Upper lobe of left lung (tissue), 6 donors: ENCODE measurements at regions not wholly inside any gene's neighbourhood (a gene's known extent, or its start where the extent isn't known, plus 50 kb on each side); places are given as distances from the start of the nearest gene placed in this dataset.

Experiments used
- ATAC-seq, 2 donors: fragments of 200-7000 bp; cut with Tn5 transposase; one replicate each; pipeline ENCODE4 v1.9.1; 2022; ENCODE audit warnings: mild to moderate bottlenecking in 2 of 2, moderate library complexity in 2 of 2; ENCODE audit not compliant: low FRiP score in 2 of 2
- DNase-seq, 2 donors: peaks; one replicate each; pipeline ENCODE4 v3.0.0-alpha.2; 2019 to 2020
- H3K27ac ChIP-seq, 4 donors: fragments of 200-600 bp; sonication (generic); one replicate each; pipeline ENCODE4 v1.5.1; 2016 to 2019
- H3K27me3 ChIP-seq, 4 donors: fragments of 200-600 bp; sonication (generic); one replicate each; pipeline ENCODE4 v1.5.1; 2017 to 2019
- H3K36me3 ChIP-seq, 4 donors: fragments of 200-600 bp; sonication (generic); one replicate each; pipeline ENCODE4 v1.5.1; 2016 to 2019
- H3K4me1 ChIP-seq, 4 donors: fragments of 200-600 bp; sonication (generic); one replicate each; pipeline ENCODE4 v1.5.1; 2018 to 2019
- H3K4me3 ChIP-seq, 4 donors: fragments of 200-600 bp; sonication (generic); one replicate each; pipeline ENCODE4 v1.5.1; 2017 to 2019; ENCODE audit warnings: mild to moderate bottlenecking in 2 of 4, moderate library complexity in 1 of 4
- H3K9me3 ChIP-seq, 4 donors: fragments of 200-600 bp; sonication (generic); one replicate each; pipeline ENCODE4 v1.5.1; 2018 to 2019
- EP300 ChIP-seq, 4 donors: sonication (generic); formaldehyde crosslinking; IDR thresholded peaks; one replicate each; pipeline ENCODE4 v1.5.1; 2017; ENCODE audit warnings: antibody characterized with exemption in 4 of 4, control low read depth in 2 of 4
- POLR2A ChIP-seq, 4 donors: fragments of 450-650 bp; IDR thresholded peaks; one replicate each; pipeline ENCODE4 v1.5.1; 2016 to 2017; ENCODE audit warnings: antibody characterized with exemption in 4 of 4, mild to moderate bottlenecking in 2 of 4
- POLR2AphosphoS5 ChIP-seq, 2 donors: sonication (generic); formaldehyde crosslinking; IDR thresholded peaks; one replicate each; pipeline ENCODE4 v1.5.1; 2017; ENCODE audit warnings: antibody characterized with exemption in 2 of 2
- WGBS, 2 donors: methylation state at CpG; one replicate each; pipeline ENCODE4 v1.1.5; 2017 to 2018; 5-methylcytosine and 5-hydroxymethylcytosine counted together
- TF ChIP-seq, protein P1 (sequence below), 6 experiments: fragments of 450-650 bp in 4 of 6; fragments of 200-600 bp in 2 of 6; sonication (generic) in 2 of 6; IDR thresholded peaks; one replicate each; pipeline ENCODE4 v1.5.1; 2016 to 2019; ENCODE audit warnings: antibody characterized with exemption in 6 of 6
- donor health status: DM: no; HTN: no; CAD: no; lungs with moderate emphysema.
- donor health status: DM: no; HTN: yes; CAD: no; lungs with severe emphysema.

DNA sequence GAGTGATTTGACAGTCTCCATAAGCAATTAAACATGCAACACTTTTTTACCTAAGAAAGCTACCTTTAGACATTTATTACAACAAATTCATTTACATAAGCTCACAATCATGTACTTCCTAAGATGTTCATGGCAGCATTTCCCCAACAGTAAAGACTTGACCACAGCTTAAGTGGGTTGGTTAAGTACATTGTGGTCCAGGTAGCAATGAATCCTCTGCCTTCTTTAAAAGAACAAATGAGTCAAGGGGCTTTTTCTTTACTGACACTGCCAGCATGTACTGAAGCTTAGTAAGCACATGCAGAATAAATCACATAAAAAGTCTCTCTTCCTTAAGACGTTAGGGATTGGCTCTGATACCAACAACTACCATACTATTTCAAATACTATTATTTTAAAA is 183.7 kb upstream of the USP9Y start:
- no peak overlapping the region for H3K4me3 ChIP-seq
- H3K4me1 ChIP-seq, result no peaks in the 10 kb centered on the region
- TF ChIP-seq POLR2A (IDR thresholded peaks at IDR 0.05) (no peak), POLR2AphosphoS5 (IDR thresholded peaks at IDR 0.05) (no peak), EP300 (IDR thresholded peaks at IDR 0.05) (no peak)
- TF ChIP-seq, protein P1, sequence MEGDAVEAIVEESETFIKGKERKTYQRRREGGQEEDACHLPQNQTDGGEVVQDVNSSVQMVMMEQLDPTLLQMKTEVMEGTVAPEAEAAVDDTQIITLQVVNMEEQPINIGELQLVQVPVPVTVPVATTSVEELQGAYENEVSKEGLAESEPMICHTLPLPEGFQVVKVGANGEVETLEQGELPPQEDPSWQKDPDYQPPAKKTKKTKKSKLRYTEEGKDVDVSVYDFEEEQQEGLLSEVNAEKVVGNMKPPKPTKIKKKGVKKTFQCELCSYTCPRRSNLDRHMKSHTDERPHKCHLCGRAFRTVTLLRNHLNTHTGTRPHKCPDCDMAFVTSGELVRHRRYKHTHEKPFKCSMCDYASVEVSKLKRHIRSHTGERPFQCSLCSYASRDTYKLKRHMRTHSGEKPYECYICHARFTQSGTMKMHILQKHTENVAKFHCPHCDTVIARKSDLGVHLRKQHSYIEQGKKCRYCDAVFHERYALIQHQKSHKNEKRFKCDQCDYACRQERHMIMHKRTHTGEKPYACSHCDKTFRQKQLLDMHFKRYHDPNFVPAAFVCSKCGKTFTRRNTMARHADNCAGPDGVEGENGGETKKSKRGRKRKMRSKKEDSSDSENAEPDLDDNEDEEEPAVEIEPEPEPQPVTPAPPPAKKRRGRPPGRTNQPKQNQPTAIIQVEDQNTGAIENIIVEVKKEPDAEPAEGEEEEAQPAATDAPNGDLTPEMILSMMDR (IDR thresholded peaks at IDR 0.05), result no peak
- 58% methylated on average over 1 of the region's 1 CpG; no CpG with 5 or more reads in 1 of the 2 donors for WGBS, 2 donors
- H3K27me3 ChIP-seq, result no peaks in the 10 kb centered on the region
- ATAC-seq, result no peak
- no peaks in the 10 kb centered on the region for H3K9me3 ChIP-seq
- no peaks in the 10 kb centered on the region for H3K36me3 ChIP-seq
- no peak overlapping the region for H3K27ac ChIP-seq
- DNase-seq, result no peak

DNA sequence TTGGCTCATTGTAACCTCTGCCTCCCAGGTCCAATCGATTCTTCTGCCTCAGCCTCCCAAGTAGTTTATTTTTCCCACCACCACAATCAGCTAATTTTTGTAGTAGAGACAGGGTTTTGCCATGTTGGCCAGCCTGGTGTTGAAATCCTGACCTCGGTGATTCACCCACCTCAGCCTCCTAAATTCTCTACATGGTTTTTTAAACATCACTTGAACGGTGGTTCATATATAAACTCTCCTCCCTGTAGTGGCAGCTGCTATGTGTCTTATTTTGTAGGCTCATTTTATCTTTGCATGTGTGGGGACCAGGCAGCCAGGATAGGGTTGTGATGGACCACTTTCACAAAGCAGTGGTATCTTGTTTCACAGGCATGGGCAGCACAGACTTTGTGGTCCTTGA is 175.8 kb upstream of the USP9Y start:
- Histone ChIP-seq H3K36me3 (no peaks in the 10 kb centered on the region), H3K27ac (no peak overlapping the region), H3K4me3 (no peak overlapping the region), H3K9me3 (no peaks in the 10 kb centered on the region), H3K4me1 (no peaks in the 10 kb centered on the region), H3K27me3 (no peaks in the 10 kb centered on the region)
- no peak for DNase-seq
- TF ChIP-seq, protein P1 (IDR thresholded peaks at IDR 0.05), result no peak
- no peak for TF ChIP-seq POLR2A (IDR thresholded peaks at IDR 0.05)
- TF ChIP-seq EP300 (IDR thresholded peaks at IDR 0.05), result no peak
- no peak for TF ChIP-seq POLR2AphosphoS5 (IDR thresholded peaks at IDR 0.05)
- no peak for ATAC-seq
- WGBS, 2 donors, result 47% methylated on average over 3 of the region's 3 CpGs; no CpG with 5 or more reads in 1 of the 2 donors

DNA sequence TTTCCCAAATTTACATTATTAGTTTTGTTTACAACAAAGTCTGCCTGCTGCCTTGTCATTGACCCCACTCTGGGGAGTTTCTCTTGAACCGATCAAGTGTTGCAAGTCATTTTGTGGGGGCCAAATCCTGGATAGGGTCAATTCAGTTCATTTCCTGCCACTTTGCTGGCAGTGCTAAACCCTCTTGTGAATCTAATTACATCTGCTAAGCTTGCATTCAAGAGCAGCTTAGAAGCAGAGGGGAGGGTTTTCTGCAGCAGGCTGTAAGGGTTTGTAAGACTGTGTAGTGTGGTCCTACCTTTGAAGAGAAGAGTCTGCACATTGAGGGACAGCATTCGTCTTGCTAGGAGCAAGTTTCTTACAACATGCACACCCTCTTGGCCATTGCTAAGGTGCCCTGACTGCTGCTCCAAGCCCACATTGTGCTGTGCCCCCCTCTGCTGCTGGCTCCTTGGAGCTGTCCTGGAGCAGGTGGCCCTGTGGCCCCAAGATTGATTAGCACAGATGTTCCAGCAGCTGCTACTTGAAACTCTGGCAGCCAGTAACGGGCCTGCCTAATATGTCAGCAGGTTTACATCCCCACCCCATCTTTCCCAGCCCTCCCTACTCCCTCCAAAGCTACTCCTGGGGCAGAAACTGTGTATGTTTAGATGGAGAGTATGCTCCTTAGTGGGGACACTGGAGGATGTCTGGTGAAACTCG is 174.5 kb upstream of the USP9Y start:
- DNase-seq, result no peak
- no peaks in the 10 kb centered on the region for H3K9me3 ChIP-seq
- TF ChIP-seq, protein P1 (IDR thresholded peaks at IDR 0.05), result no peak
- TF ChIP-seq POLR2AphosphoS5 (IDR thresholded peaks at IDR 0.05) (no peak), POLR2A (IDR thresholded peaks at IDR 0.05) (no peak), EP300 (IDR thresholded peaks at IDR 0.05) (no peak)
- WGBS, 2 donors, result no CpG with 5 or more reads among the region's 4 CpGs
- no peak overlapping the region for H3K4me3 ChIP-seq
- no peaks in the 10 kb centered on the region for H3K36me3 ChIP-seq
- no peak for ATAC-seq
- no peaks in the 10 kb centered on the region for H3K4me1 ChIP-seq
- no peaks in the 10 kb centered on the region for H3K27me3 ChIP-seq
- no peak overlapping the region for H3K27ac ChIP-seq

DNA sequence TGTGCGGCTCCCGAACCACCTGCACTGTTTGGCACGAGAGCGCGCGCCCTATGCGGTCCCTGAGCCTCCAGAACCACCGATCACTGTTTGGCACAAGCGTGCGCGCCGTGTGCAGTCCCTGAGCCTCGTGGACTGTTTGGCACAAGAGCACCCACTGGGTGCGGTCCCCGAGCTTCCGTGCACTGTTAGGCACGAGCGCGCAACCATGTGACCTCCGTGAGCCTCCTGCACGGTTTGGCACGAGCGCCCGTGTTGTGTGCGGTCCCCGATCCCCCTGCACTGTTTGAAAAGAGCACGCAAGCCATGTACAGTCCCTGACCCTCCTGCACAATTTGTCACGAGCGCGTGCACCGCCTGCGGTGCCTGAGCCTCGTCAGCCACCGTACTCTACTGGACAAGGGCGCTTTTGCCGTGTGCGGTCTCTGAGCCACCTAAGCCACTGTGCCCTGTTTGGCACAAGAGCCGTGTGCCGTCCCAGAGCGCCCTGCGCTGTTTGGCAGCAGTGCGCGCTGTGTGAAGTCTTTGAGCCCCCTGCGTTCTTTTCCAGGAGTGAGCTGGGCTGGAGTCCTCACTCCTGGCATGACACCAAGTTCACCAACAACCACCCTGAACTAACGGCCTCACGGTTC is 163.7 kb upstream of the USP9Y start:
- Histone ChIP-seq H3K27me3 (no peaks in the 10 kb centered on the region), H3K4me3 (no peak overlapping the region), H3K4me1 (no peaks in the 10 kb centered on the region), H3K36me3 (no peaks in the 10 kb centered on the region), H3K9me3 (no peaks in the 10 kb centered on the region), H3K27ac (no peak overlapping the region)
- TF ChIP-seq POLR2AphosphoS5 (IDR thresholded peaks at IDR 0.05) (no peak), POLR2A (IDR thresholded peaks at IDR 0.05) (no peak), EP300 (IDR thresholded peaks at IDR 0.05) (no peak)
- TF ChIP-seq, protein P1 (IDR thresholded peaks at IDR 0.05), result no peak
- WGBS, 2 donors, result 5% methylated on average over 4 of the region's 46 CpGs; no CpG with 5 or more reads in 1 of the 2 donors
- ATAC-seq (no peak), DNase-seq (peak in 1 of 2 donors; percentile 54)
